ENCODE measurements at regions not wholly inside any gene's neighbourhood (a gene's known extent, or its start where the extent isn't known, plus 50 kb on each side); places are given as distances from the start of the nearest gene placed in this dataset.

GRCh38 chr4:13190093-13190721 lies 293.9 kb downstream of the RAB28 start:
- DNase-seq: no peak
- no peak for ATAC-seq
- no peak overlapping the region for H3K27ac ChIP-seq
- no peaks in the 10 kb centered on the region for H3K4me1 ChIP-seq
- no peak overlapping the region for H3K4me3 ChIP-seq
- no peaks in the 10 kb centered on the region for H3K9me3 ChIP-seq
- 75% methylated on average over 6 of the region's 6 CpGs for WGBS (ENCODE audit: insufficient coverage, low coverage, low lambda C conversion rate, missing lambda C conversion rate)
- TF ChIP-seq POLR2A (IDR thresholded peaks at IDR 0.05): no peak
- TF ChIP-seq CTCF (IDR thresholded peaks at IDR 0.05): no peak
- intact Hi-C loops (cut with DNase I): no loop called here
- no peaks in the 10 kb centered on the region for H3K36me3 ChIP-seq
- H3K27me3 ChIP-seq: no peaks in the 10 kb centered on the region

- DNase-seq (no peak), ATAC-seq (no peak)
- no peaks in the 10 kb centered on the region for H3K4me1 ChIP-seq
- H3K27me3 ChIP-seq: no peaks in the 10 kb centered on the region
- WGBS (ENCODE audit: insufficient coverage, low coverage, low lambda C conversion rate, missing lambda C conversion rate): 58% methylated on average over 2 of the region's 2 CpGs
- no peak overlapping the region for H3K27ac ChIP-seq
- no peak overlapping the region for H3K4me3 ChIP-seq
- TF ChIP-seq CTCF (IDR thresholded peaks at IDR 0.05) (no peak), POLR2A (IDR thresholded peaks at IDR 0.05) (no peak)
- H3K36me3 ChIP-seq: no peaks in the 10 kb centered on the region
- no peaks in the 10 kb centered on the region for H3K9me3 ChIP-seq
- intact Hi-C loops (cut with DNase I): no loop called here
Measured at GRCh38 chr4:13184199-13184598, 299.9 kb downstream of the RAB28 start.

- ATAC-seq (no peak), DNase-seq (no peak)
- Histone ChIP-seq H3K36me3 (no peaks in the 10 kb centered on the region), H3K4me1 (no peaks in the 10 kb centered on the region), H3K27ac (no peak overlapping the region), H3K9me3 (no peaks in the 10 kb centered on the region), H3K4me3 (no peak overlapping the region), H3K27me3 (no peaks in the 10 kb centered on the region)
- TF ChIP-seq POLR2A (IDR thresholded peaks at IDR 0.05) (no peak), CTCF (IDR thresholded peaks at IDR 0.05) (no peak)
- intact Hi-C loops (cut with DNase I): no loop called here
Measured at GRCh38 chr4:13182133-13182532, 302.0 kb downstream of the RAB28 start.

- TF ChIP-seq POLR2A (IDR thresholded peaks at IDR 0.05) (no peak), CTCF (IDR thresholded peaks at IDR 0.05) (no peak)
- Histone ChIP-seq H3K4me3 (no peak overlapping the region), H3K4me1 (no peaks in the 10 kb centered on the region), H3K27ac (no peak overlapping the region), H3K9me3 (no peaks in the 10 kb centered on the region), H3K36me3 (no peaks in the 10 kb centered on the region), H3K27me3 (no peaks in the 10 kb centered on the region)
- intact Hi-C loops (cut with DNase I): no loop called here
- DNase-seq: no peak
- 86% methylated on average over 4 of the region's 4 CpGs for WGBS (ENCODE audit: insufficient coverage, low coverage, low lambda C conversion rate, missing lambda C conversion rate)
- no peak for ATAC-seq
Measured at GRCh38 chr4:13181681-13182080, 302.5 kb downstream of the RAB28 start.

- Histone ChIP-seq H3K4me3 (no peak overlapping the region), H3K9me3 (no peaks in the 10 kb centered on the region), H3K4me1 (no peaks in the 10 kb centered on the region), H3K27me3 (no peaks in the 10 kb centered on the region), H3K27ac (no peak overlapping the region), H3K36me3 (no peaks in the 10 kb centered on the region)
- intact Hi-C loops (cut with DNase I): no loop called here
- TF ChIP-seq POLR2A (IDR thresholded peaks at IDR 0.05) (no peak), CTCF (IDR thresholded peaks at IDR 0.05) (no peak)
- no peak for DNase-seq
- no peak for ATAC-seq
Measured at GRCh38 chr4:13180701-13181100, 303.4 kb downstream of the RAB28 start.

Measured in right lobe of liver (tissue), 6 donors.